BJ (cell line): ENCODE measurements at regions not wholly inside any gene's neighbourhood (a gene's known extent, or its start where the extent isn't known, plus 50 kb on each side); places are given as distances from the start of the nearest gene placed in this dataset.

Source experiments
- CTCF ChIA-PET: fragments of 350-600 bp; formaldehyde crosslinking; extraction: SDS; loops from one replicate; lab custom pipeline; 2021; ENCODE audit warnings: antibody characterized with exemption, inconsistent platforms; lab: Yijun Ruan, JAX
- POLR2A ChIA-PET: fragments of 300-600 bp; sonication (Branson Sonifier 250); formaldehyde crosslinking; extraction: SDS; loops from one replicate; lab custom pipeline; 2021; ENCODE audit warnings: antibody characterized with exemption; lab: Charles Lee
- DNase-seq: peaks from one replicate; pipeline ENCODE4 v3.0.0-alpha.2; 2011; ENCODE audit warnings: low read depth
- H3K27me3 ChIP-seq: 2 replicates; pipeline ENCODE4 v1.6.0; 2011; ENCODE audit warnings: low read length; ENCODE audit not compliant: control insufficient read depth, insufficient read depth
- H3K36me3 ChIP-seq: 2 replicates; pipeline ENCODE4 v1.5.1; 2011; ENCODE audit warnings: low read length; ENCODE audit not compliant: control insufficient read depth, insufficient read depth
- H3K4me3 ChIP-seq: 2 replicates; pipeline ENCODE4 v1.5.1; 2011; ENCODE audit warnings: low read depth, mild to moderate bottlenecking, control low read depth, low read length
- CTCF ChIP-seq: IDR thresholded peaks from 2 replicates; pipeline ENCODE4 v1.5.1; 2011; ENCODE audit warnings: low read depth, mild to moderate bottlenecking, control low read depth, inconsistent platforms, low read length, moderate library complexity; ENCODE audit not compliant: insufficient read depth

- Histone ChIP-seq H3K27me3 (no peaks in the 10 kb centered on the region), H3K4me3 (no peak overlapping the region), H3K36me3 (no peaks in the 10 kb centered on the region)
- ChIA-PET CTCF (no interaction called here), POLR2A (no interaction called here)
- no peak for DNase-seq
- TF ChIP-seq CTCF, result no peak
Observed at GRCh38 chr1:5012249-5012648, 357.8 kb downstream of the AJAP1 start.

GRCh38 chr1:5010656-5011055 is 356.2 kb downstream of the AJAP1 start:
- ChIA-PET POLR2A (no interaction called here), CTCF (no interaction called here)
- DNase-seq, result no peak
- no peak for TF ChIP-seq CTCF
- H3K27me3 ChIP-seq, result no peaks in the 10 kb centered on the region
- no peaks in the 10 kb centered on the region for H3K36me3 ChIP-seq
- H3K4me3 ChIP-seq, result no peak overlapping the region

GRCh38 chr1:5010236-5010635 is 355.8 kb downstream of the AJAP1 start:
- H3K36me3 ChIP-seq, result no peaks in the 10 kb centered on the region
- ChIA-PET CTCF (no interaction called here), POLR2A (no interaction called here)
- no peaks in the 10 kb centered on the region for H3K27me3 ChIP-seq
- no peak for DNase-seq
- TF ChIP-seq CTCF, result no peak
- H3K4me3 ChIP-seq, result no peak overlapping the region

GRCh38 chr1:5009376-5010065 is 355.1 kb downstream of the AJAP1 start:
- Histone ChIP-seq H3K36me3 (no peaks in the 10 kb centered on the region), H3K27me3 (no peaks in the 10 kb centered on the region), H3K4me3 (no peak overlapping the region)
- DNase-seq, result no peak
- TF ChIP-seq CTCF, result no peak
- ChIA-PET POLR2A (no interaction called here), CTCF (no interaction called here)

- CTCF ChIA-PET, result interaction anchor here (0.7 kb wide), 1 partner anchor 20 kb away, joined by 3 read pairs; no protein-coding TSS in a partner anchor
- Histone ChIP-seq H3K36me3 (no peaks in the 10 kb centered on the region), H3K4me3 (no peak overlapping the region), H3K27me3 (no peaks in the 10 kb centered on the region)
- POLR2A ChIA-PET, result no interaction called here
- DNase-seq, result no peak
- no peak for TF ChIP-seq CTCF
Observed at GRCh38 chr1:5005171-5005570, 350.8 kb downstream of the AJAP1 start.
